ENCODE measurements at regions not wholly inside any gene's neighbourhood (a gene's known extent, or its start where the extent isn't known, plus 50 kb on each side); places are given as distances from the start of the nearest gene placed in this dataset.

DNA sequence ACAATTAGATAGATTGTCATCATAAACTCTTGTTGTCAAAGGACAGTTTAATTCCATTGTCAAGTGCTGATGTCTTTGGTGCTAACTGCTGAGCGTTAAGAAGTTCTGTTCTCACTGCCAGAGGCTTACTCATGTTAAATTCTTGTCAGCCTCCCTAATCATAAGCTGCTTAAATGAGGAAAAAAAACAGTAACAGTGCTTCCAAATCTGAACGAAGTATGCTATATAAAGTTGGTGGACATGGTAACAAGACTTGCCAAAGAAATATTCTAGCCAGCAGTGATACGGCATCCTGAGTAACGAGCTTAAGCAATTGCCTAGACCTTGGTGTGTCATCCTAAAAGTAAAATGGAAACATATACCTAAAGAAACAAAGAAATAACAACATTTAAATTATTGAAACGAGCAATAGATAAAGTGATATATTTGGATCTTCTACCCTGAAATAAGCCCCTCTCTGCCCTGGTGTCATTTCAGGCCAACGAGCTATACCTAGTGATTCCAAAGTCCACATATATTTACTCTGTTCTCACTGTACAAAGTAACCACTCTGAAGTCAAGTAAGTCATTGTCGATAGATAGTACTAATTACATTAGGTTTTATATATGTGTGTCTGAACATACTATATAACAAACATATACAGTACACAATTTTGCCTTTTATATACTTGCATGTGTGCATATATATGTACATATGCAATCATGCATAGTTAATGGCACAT is 339.7 kb upstream of the HS3ST1 start:
- H3K4me3 Mint-ChIP-seq = no peak overlapping the region
- H3K4me1 ChIP-seq (ENCODE audit: insufficient read depth, low read length) = no peaks in the 10 kb centered on the region
- no peaks in the 10 kb centered on the region for H3K4me1 Mint-ChIP-seq
- POLR2A ChIA-PET = no interaction called here
- no peaks in the 10 kb centered on the region for H3K9me3 Mint-ChIP-seq
- no peak overlapping the region for H3K27ac Mint-ChIP-seq
- H3K27ac ChIP-seq (ENCODE audit: low read depth, low read length) = no peak overlapping the region
- no peak overlapping the region for H3K4me3 ChIP-seq (ENCODE audit: low read length)
- H3K27me3 ChIP-seq (ENCODE audit: insufficient read depth, low read length, poor library complexity, severe bottlenecking) = no peaks in the 10 kb centered on the region
- CTCF ChIA-PET = no interaction called here
- peaks cover 0 to 5% of the 10 kb centered on the region in 2 donors for H3K27me3 Mint-ChIP-seq
- no peaks in the 10 kb centered on the region for H3K9me3 ChIP-seq (ENCODE audit: low read length)
- DNase-seq = no peak
- H3K36me3 ChIP-seq (ENCODE audit: insufficient read depth, low read length) = no peaks in the 10 kb centered on the region
- H3K36me3 Mint-ChIP-seq = no peaks in the 10 kb centered on the region

DNA sequence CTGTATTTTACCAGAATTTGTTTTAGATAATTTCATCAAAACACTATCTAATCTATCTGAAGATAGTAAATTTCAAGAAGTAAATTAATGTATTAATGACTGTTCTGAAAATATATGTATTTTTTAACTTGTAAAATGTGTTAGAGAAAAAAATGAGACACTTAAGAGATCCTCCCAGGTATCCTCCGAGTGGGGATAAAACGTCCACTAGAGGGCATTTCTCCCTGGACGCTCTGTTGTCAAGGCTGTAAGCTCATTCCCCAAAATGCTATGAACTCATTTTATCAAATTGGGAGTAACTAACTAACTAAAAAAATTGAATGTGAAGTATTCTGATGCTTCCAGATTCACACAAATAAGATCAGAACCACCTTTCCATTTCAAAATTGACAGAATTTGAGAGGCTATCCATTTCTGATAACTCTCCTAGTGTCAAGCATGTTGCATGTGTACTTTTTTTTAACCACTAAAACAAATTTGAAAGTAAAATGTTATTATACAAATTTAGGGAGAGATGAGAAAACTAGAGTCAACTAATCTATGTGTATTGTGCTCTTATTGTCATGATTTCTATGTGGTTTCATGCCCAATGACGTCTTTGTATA is 337.3 kb upstream of the HS3ST1 start:
- POLR2A ChIA-PET = no interaction called here
- Mint-ChIP-seq H3K4me3 (no peak overlapping the region), H3K9me3 (no peaks in the 10 kb centered on the region), H3K36me3 (no peaks in the 10 kb centered on the region), H3K4me1 (no peaks in the 10 kb centered on the region), H3K27ac (no peak overlapping the region), H3K27me3 (no peaks in the 10 kb centered on the region)
- CTCF ChIA-PET = interaction anchor here (0.9 kb wide), 1 partner anchor 11 kb away, joined by 3 read pairs; no protein-coding TSS in a partner anchor
- Histone ChIP-seq H3K9me3 (ENCODE audit: low read length) (no peaks in the 10 kb centered on the region), H3K27me3 (ENCODE audit: insufficient read depth, low read length, poor library complexity, severe bottlenecking) (no peaks in the 10 kb centered on the region), H3K4me1 (ENCODE audit: insufficient read depth, low read length) (no peaks in the 10 kb centered on the region), H3K27ac (ENCODE audit: low read depth, low read length) (no peak overlapping the region), H3K36me3 (ENCODE audit: insufficient read depth, low read length) (no peaks in the 10 kb centered on the region), H3K4me3 (ENCODE audit: low read length) (no peak overlapping the region)
- DNase-seq = no peak

- H3K27ac Mint-ChIP-seq = no peak overlapping the region
- no peak overlapping the region for H3K4me3 ChIP-seq (ENCODE audit: low read length)
- no peaks in the 10 kb centered on the region for H3K27me3 ChIP-seq (ENCODE audit: insufficient read depth, low read length, poor library complexity, severe bottlenecking)
- H3K4me3 Mint-ChIP-seq = no peak overlapping the region
- H3K36me3 Mint-ChIP-seq = peaks cover 0 to 3% (median 0%) of the 10 kb centered on the region in 3 donors
- H3K36me3 ChIP-seq (ENCODE audit: insufficient read depth, low read length) = no peaks in the 10 kb centered on the region
- no peaks in the 10 kb centered on the region for H3K9me3 ChIP-seq (ENCODE audit: low read length)
- POLR2A ChIA-PET = no interaction called here
- DNase-seq = no peak
- H3K27ac ChIP-seq (ENCODE audit: low read depth, low read length) = no peak overlapping the region
- CTCF ChIA-PET = no interaction called here
- peaks cover 3 to 6% (median 4%) of the 10 kb centered on the region in 5 donors for H3K9me3 Mint-ChIP-seq
- no peaks in the 10 kb centered on the region for H3K4me1 Mint-ChIP-seq
- H3K4me1 ChIP-seq (ENCODE audit: insufficient read depth, low read length) = no peaks in the 10 kb centered on the region
- H3K27me3 Mint-ChIP-seq = peaks cover 0 to 4% of the 10 kb centered on the region in 2 donors
Observed at GRCh38 chr4:11748164-11748872, 319.6 kb upstream of the HS3ST1 start.

DNA sequence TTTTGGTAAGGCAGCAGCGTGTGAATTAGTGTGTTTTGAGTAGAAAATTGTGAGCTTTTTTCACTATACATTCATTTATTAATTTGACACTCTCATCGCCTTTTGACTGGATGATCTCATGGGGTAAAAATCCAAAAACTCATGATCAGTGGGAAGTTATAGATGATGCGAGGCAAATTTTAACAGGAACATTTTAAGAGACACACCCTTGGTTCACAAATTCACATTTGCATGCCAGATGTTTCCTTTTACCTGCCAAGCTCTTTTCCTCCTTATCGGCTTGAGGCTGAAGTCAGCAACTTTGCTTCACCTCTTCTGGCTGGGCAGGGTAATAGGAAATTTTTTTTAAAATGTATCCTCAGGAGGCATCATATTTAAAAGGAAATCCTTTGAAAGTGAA is 318.0 kb upstream of the HS3ST1 start:
- H3K9me3 ChIP-seq (ENCODE audit: low read length) = no peaks in the 10 kb centered on the region
- Mint-ChIP-seq H3K27ac (no peak overlapping the region), H3K4me1 (no peaks in the 10 kb centered on the region), H3K36me3 (no peaks in the 10 kb centered on the region), H3K4me3 (no peak overlapping the region), H3K27me3 (peaks cover 0 to 1% of the 10 kb centered on the region in 2 donors), H3K9me3 (peaks cover 0 to 4% (median 1%) of the 10 kb centered on the region in 5 donors)
- ChIA-PET CTCF (no interaction called here), POLR2A (no interaction called here)
- no peak overlapping the region for H3K27ac ChIP-seq (ENCODE audit: low read depth, low read length)
- no peak for DNase-seq
- H3K4me1 ChIP-seq (ENCODE audit: insufficient read depth, low read length) = no peaks in the 10 kb centered on the region
- no peaks in the 10 kb centered on the region for H3K36me3 ChIP-seq (ENCODE audit: insufficient read depth, low read length)
- no peak overlapping the region for H3K4me3 ChIP-seq (ENCODE audit: low read length)
- H3K27me3 ChIP-seq (ENCODE audit: insufficient read depth, low read length, poor library complexity, severe bottlenecking) = no peaks in the 10 kb centered on the region

- Histone ChIP-seq H3K4me3 (ENCODE audit: low read length) (no peak overlapping the region), H3K36me3 (ENCODE audit: insufficient read depth, low read length) (no peaks in the 10 kb centered on the region), H3K27ac (ENCODE audit: low read depth, low read length) (no peak overlapping the region), H3K9me3 (ENCODE audit: low read length) (no peaks in the 10 kb centered on the region), H3K27me3 (ENCODE audit: insufficient read depth, low read length, poor library complexity, severe bottlenecking) (no peaks in the 10 kb centered on the region), H3K4me1 (ENCODE audit: insufficient read depth, low read length) (no peaks in the 10 kb centered on the region)
- Mint-ChIP-seq H3K4me1 (no peaks in the 10 kb centered on the region), H3K36me3 (no peaks in the 10 kb centered on the region), H3K4me3 (no peak overlapping the region), H3K9me3 (no peaks in the 10 kb centered on the region), H3K27me3 (peaks cover 0 to 3% of the 10 kb centered on the region in 2 donors), H3K27ac (no peak overlapping the region)
- CTCF ChIA-PET = no interaction called here
- DNase-seq = no peak
- POLR2A ChIA-PET = no interaction called here
Observed at GRCh38 chr4:11743976-11744375, 315.3 kb upstream of the HS3ST1 start.

DNA sequence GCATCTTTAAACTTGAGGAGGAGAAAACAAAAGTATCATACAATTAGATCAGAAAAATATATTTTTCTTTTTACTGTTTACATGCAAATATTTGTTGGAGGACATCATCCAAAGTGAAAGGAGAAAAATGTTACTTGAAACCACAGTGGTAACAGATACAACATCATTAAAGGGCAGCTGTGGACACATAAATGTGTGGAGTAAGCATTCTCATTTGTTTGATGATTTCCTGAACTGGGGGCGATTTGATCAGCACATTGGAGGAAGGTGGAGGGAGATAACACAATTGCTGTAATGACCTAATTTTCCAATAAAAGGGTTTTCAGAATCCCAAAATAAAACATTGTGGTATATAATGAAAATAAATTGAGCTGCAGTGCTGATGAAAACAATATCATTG is 314.5 kb upstream of the HS3ST1 start:
- Mint-ChIP-seq H3K4me1 (no peaks in the 10 kb centered on the region), H3K4me3 (no peak overlapping the region), H3K27ac (no peak overlapping the region), H3K27me3 (peaks cover 0 to 3% of the 10 kb centered on the region in 2 donors), H3K36me3 (no peaks in the 10 kb centered on the region), H3K9me3 (no peaks in the 10 kb centered on the region)
- no peaks in the 10 kb centered on the region for H3K4me1 ChIP-seq (ENCODE audit: insufficient read depth, low read length)
- no peak overlapping the region for H3K4me3 ChIP-seq (ENCODE audit: low read length)
- H3K27ac ChIP-seq (ENCODE audit: low read depth, low read length) = no peak overlapping the region
- DNase-seq = no peak
- ChIA-PET POLR2A (no interaction called here), CTCF (no interaction called here)
- no peaks in the 10 kb centered on the region for H3K36me3 ChIP-seq (ENCODE audit: insufficient read depth, low read length)
- H3K27me3 ChIP-seq (ENCODE audit: insufficient read depth, low read length, poor library complexity, severe bottlenecking) = no peaks in the 10 kb centered on the region
- H3K9me3 ChIP-seq (ENCODE audit: low read length) = no peaks in the 10 kb centered on the region

- Mint-ChIP-seq H3K27me3 (peaks cover 0 to 3% of the 10 kb centered on the region in 2 donors), H3K9me3 (peaks cover 0 to 4% (median 0%) of the 10 kb centered on the region in 5 donors), H3K36me3 (no peaks in the 10 kb centered on the region), H3K27ac (no peak overlapping the region), H3K4me3 (no peak overlapping the region), H3K4me1 (no peaks in the 10 kb centered on the region)
- Histone ChIP-seq H3K27ac (ENCODE audit: low read depth, low read length) (no peak overlapping the region), H3K4me1 (ENCODE audit: insufficient read depth, low read length) (no peaks in the 10 kb centered on the region), H3K9me3 (ENCODE audit: low read length) (no peaks in the 10 kb centered on the region), H3K27me3 (ENCODE audit: insufficient read depth, low read length, poor library complexity, severe bottlenecking) (no peaks in the 10 kb centered on the region), H3K36me3 (ENCODE audit: insufficient read depth, low read length) (no peaks in the 10 kb centered on the region), H3K4me3 (ENCODE audit: low read length) (no peak overlapping the region)
- ChIA-PET CTCF (no interaction called here), POLR2A (no interaction called here)
- no peak for DNase-seq
Observed at GRCh38 chr4:11741190-11741652, 312.5 kb upstream of the HS3ST1 start.

DNA sequence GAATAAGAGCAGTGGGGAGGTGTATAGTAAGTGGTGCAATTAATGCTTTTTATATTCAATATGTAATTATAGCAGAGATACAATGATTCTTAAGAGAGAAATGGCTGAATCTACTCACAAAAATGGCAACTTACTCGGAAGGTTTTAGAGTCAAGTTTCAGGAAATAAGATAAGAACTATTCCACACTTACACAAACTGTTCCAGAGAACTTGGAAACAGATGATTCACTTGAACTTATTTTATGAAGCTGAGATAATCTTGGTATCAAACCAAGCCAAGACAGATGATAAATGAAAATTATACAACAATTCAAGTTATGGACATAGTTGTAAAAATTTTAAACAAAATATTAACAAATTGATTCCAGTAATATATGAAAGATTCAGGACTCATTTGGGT is 311.3 kb upstream of the HS3ST1 start:
- Histone ChIP-seq H3K36me3 (ENCODE audit: insufficient read depth, low read length) (no peaks in the 10 kb centered on the region), H3K9me3 (ENCODE audit: low read length) (no peaks in the 10 kb centered on the region), H3K4me3 (ENCODE audit: low read length) (no peak overlapping the region), H3K27me3 (ENCODE audit: insufficient read depth, low read length, poor library complexity, severe bottlenecking) (no peaks in the 10 kb centered on the region), H3K27ac (ENCODE audit: low read depth, low read length) (no peak overlapping the region), H3K4me1 (ENCODE audit: insufficient read depth, low read length) (no peaks in the 10 kb centered on the region)
- ChIA-PET POLR2A (no interaction called here), CTCF (no interaction called here)
- Mint-ChIP-seq H3K27me3 (peaks cover 0 to 6% of the 10 kb centered on the region in 2 donors), H3K36me3 (no peaks in the 10 kb centered on the region), H3K9me3 (peaks cover 0 to 4% (median 0%) of the 10 kb centered on the region in 5 donors), H3K4me1 (no peaks in the 10 kb centered on the region), H3K27ac (no peak overlapping the region), H3K4me3 (no peak overlapping the region)
- DNase-seq = no peak
